HT1080 (cell line): ENCODE measurements at regions not wholly inside any gene's neighbourhood (a gene's known extent, or its start where the extent isn't known, plus 50 kb on each side); places are given as distances from the start of the nearest gene placed in this dataset.
"Not testable (repeated sequence)": the region's sequence is repeated elsewhere in the genome, so short reads cannot be mapped to it uniquely, and the experiment has no call there.

Source experiments
- DNase-seq: peaks from one replicate; pipeline ENCODE4 v3.0.0-alpha.2; 2015; ENCODE audit warnings: low read depth

DNA sequence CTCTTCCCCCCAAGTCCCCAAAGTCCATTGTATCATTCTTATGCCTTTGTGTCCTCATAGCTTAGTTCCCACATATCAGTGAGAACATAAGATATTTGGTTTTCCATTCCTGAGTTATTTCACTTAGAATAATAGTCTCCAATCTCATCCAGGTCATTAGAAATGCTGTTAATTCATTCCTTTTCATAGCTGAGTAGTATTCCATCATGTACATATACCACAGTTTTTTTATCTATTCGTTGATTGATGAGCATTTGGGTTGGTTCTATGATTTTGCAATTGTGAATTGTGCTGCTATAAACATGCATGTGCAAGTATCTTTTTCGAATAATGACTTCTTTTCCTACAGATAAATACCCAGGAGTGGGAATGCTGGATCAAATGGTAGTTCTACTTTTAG lies 359.6 kb downstream of the ADAMTS20 start:
- DNase-seq = not testable (repeated sequence)

DNA sequence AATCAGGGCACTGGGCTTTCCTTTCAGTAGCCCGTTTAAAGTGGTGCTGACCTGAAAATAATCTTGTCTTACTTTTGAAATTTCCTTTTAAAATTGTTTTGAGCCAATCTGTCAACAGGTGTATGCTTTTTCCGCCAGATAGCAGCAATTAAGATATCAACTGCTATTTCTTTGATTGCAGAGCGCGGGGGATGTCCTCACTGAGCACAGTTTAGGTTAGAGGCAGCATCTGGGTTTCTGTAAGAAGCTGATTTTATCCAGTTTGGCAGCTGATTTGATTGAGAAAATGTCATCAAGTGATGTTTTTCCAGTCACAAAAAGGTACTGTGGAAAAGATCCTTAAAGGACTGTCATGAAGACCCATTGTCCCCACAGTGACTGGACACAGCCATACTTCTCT lies 371.8 kb downstream of the ADAMTS20 start:
- no peak for DNase-seq

- no peak for DNase-seq
Observed at GRCh38 chr12:43179486-43179885, 372.5 kb downstream of the ADAMTS20 start.

DNA sequence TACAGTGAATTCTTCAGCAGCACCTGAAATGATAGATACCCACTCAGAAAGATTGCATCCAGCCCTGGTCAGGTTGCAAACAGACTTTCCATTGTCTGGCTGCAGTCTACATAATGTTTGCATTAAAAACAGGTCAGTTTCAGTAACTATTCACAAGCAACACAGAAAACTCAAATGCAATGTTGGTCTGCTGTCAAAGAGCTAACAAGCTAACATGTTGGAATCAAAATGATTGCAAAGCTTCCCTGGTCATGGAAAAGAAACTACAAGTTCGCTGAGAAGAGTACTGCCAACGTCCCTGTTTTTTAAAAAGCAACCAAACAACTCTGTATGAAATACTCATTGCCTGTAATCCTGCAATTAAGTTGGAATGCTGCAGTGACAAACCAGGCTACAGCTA lies 374.7 kb downstream of the ADAMTS20 start:
- no peak for DNase-seq

DNA sequence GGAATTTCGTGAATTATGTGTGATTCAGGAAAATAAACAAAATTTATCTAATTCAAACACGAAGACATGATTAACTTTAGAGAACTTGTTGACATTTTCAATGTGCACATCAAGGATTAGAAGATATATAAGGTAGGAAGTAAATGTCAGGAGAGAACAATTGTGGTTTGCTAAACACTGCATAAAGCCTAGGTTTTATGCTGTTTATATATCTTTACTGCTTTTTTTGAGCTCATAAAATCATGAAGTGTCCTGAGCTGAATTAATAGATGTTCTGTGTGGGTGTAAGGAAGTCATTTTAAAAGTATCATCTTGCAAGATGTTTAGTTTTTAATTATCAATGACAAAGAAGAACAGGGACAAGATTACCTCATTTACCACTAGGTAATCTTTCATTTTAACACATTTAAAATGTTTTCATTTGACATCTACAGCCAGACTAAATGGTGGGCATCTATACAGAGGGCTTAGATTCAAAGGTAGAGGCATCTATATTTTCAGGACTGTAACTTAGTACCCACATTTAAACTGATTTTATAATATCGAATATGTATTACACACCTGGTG lies 382.8 kb downstream of the ADAMTS20 start:
- DNase-seq = no peak

DNA sequence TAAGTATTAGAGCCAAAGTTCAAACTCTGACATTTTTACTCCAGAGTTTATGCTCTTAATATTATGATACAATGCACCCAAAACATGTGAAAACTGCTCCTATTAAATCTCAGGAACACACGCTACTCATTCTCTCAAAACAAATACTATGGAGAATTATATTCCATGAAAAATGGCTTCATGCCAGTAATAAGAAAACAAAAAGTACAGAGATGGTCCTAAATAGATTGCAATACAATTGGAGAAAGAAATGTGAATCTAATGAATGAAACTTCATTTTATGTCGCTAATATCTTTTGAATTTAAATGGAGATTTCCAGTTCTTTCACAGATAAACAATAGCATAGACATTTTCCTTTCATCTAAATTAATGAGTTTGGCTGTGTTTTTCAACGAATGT lies 384.3 kb downstream of the ADAMTS20 start:
- DNase-seq = no peak

DNA sequence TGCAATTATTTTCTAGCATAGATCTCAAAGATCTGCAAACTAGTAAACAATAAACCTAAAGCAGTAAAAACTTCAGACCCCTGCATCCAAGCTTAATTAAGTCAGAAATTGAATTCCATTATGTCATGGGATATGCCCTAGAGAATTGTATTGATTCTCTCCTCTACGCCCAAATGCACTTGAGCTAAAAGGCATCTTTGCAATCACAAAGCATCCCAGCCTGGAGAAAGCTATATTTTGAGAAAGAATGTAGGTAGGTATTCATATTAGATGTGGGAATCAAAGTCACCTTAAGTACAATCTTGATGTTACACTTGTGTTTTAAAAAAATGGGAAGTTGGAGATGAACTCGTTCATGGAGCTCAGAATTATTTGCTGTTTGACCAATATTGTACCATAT lies 386.7 kb downstream of the ADAMTS20 start:
- no peak for DNase-seq

DNA sequence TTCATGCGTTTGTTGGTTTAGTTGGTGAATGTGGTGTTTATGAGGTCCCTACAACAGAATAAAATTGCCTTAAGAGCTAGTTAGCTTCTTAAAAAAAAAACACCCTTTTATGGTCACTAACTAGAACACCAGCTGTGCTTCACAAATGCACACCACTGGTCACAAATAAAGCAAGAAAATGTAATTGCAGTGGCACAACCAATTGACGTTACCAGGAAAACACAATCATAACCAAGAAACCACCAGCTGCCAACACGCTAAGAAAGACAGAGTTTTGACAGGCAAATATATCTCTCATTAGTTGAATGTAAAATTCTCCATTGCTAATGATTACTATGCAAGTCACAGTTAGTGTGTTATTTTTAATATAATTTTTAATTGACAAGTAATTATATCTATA lies 389.9 kb downstream of the ADAMTS20 start:
- DNase-seq = no peak

DNA sequence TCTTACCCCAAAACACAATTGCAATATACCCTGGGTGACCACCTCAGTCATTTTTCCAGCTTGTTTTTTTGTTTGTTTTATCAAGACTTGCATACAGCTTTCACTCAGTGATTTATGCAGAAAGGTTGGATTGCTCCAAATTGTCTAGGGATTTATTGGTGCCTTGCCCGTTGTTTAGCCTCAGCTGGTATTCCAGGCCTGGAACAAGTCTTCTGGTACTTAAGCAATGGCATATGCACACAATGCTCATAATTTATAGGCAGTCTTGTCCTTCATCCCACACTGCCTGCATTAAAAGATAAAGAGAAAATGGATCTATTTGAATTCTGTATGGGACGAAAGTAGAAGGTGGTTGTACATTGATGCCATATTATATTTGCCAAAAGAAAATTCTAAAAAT lies 392.5 kb downstream of the ADAMTS20 start:
- no peak for DNase-seq

GRCh38 chr12:43158126-43158525 lies 393.9 kb downstream of the ADAMTS20 start:
- DNase-seq = no peak

DNA sequence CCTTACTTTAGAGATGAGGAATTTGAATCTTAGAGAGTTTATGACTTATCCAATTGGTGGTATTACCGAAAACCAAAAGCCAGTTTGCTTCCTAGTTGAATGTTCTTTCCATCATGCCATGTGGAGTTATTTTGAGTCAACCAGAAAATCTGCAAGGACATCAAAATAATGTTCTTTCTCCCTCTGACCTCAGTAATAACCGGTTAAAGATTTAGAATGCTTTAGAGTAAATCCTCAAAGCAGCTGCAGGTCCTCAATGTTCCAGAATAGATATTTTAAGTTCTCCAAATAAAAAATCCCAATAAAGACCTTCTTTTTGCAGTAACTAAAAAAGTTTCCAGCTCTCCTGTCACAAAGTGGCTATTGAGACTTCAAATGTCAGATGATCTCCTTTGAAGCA lies 396.6 kb downstream of the ADAMTS20 start:
- no peak for DNase-seq

GRCh38 chr12:43154498-43155045 lies 397.4 kb downstream of the ADAMTS20 start:
- DNase-seq = no peak

DNA sequence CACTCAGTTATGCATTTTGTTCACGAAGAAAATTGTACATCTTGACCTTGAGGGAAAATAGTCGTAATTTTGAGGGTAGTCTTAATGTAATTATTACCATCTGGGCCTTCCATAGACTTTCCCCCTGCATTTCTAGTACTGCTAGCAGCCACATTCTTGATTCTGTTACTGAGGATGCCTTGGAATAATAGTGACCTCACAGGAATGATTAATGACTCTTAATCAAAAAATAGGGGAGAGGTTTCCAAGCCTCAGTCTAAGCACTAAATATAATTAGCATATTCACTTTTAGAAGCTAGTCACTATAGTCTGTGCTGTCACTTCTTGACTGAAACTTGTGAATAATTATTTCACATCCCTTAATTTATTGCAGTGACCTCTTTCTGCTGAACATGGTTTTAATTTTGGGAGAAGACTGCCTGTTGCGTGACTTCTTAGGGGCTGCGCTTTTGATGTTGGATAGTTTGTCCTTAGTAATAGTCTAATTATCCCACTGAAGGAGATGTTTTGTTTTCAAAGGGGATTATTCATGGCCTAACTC lies 400.5 kb downstream of the ADAMTS20 start:
- no peak for DNase-seq

- DNase-seq = no peak
Observed at GRCh38 chr12:43148691-43149090, 403.3 kb downstream of the ADAMTS20 start.

- DNase-seq = no peak
Observed at GRCh38 chr12:43147878-43148277, 404.1 kb downstream of the ADAMTS20 start.

- no peak for DNase-seq
Observed at GRCh38 chr12:43145481-43145880, 406.5 kb downstream of the ADAMTS20 start.

DNA sequence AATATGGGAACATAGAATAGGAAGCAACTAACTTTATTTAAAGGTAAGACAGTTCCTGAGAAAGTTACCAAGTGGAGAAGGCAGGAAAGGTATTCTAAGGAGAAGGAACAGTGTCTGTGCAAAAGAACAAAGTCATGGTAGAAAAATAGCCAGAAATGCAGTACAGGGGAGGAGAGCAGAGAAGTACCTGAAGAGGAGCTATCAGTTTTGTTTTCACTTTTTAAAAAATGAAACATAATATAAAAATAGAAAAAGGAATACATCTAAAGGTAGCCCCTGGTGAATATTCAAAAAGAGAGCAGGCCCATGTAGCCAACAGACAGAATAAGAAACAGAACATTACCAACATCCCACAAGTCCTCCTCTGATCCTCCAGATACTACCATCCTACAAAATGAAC lies 408.7 kb downstream of the ADAMTS20 start:
- no peak for DNase-seq

- no peak for DNase-seq
Observed at GRCh38 chr12:43132291-43132690, 419.7 kb downstream of the ADAMTS20 start.

DNA sequence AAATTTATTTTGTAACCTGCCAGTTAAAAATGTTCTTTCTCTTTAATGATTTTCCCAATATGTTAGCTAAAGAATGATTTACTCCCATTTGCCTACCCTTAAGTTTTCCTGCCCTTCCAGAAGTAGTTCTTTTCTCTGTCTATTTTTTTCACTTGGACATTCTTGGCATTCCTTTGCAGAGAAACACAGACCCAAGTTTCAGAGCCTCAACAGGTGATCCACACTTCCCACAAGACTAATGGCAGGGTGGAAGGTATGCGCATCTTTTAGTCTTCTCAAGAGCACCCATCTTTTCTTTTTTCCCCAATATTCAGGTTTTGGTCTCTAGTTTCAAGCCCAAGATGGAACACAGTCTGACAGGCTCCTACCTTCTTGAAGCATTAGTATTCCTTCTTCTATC lies 420.7 kb downstream of the ADAMTS20 start:
- no peak for DNase-seq

DNA sequence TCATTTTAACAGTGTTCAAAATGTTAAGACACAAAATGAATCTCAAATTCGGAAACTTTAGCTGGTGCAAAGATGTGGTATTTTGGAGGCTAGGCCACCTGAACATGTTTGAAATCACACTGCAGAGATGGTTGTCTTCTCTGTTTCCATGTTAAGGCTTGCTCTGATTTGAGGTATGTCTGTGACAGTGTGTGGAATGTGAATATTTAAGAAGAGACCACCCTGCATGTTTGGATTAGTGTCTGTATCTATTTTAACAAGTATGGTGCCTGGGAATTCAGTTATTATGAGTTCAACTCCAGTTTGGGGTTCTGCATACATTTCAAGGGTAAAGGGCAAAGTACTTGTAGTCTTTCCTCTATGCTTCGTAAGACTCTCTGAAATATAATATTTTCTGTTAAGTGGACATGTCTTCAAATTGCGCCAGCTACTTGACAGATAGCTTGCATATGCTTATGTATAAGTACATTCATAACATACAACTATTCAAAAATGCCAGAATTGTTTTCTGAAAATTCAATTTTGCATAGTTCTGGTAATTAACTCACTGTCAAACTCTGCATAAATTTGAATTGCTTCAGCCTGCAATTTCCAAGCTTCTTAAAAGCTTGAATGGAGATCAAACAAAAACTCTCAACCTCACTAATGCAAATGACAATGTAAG lies 424.0 kb downstream of the ADAMTS20 start:
- no peak for DNase-seq

- DNase-seq = no peak
Observed at GRCh38 chr12:43126652-43127375, 425.2 kb downstream of the ADAMTS20 start.

DNA sequence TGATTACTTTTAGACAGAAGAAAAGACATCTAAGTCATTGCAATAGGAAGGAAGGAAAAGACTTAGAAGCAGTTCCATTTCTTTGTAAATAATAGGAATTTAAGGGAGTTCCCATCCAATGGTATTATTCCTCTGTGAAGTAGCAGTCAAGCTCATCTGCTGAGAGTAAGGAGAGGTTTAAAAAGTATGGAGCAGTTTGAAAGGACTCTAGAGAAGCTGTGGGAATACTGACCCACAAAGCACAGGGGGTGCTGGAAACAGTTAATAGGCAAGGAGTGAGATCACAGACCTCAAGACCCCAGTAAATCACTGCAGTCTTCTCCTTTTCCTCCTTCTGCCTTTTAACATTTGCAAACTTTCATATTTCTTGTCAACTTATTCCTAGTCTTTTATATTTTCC lies 428.5 kb downstream of the ADAMTS20 start:
- DNase-seq = no peak
